ENCODE measurements at regions not wholly inside any gene's neighbourhood (a gene's known extent, or its start where the extent isn't known, plus 50 kb on each side); places are given as distances from the start of the nearest gene placed in this dataset.

GRCh38 chr2:150695451-150696135 is 208.1 kb upstream of the RND3 start:
- H3K27me3 ChIP-seq (ENCODE audit: control insufficient read depth, insufficient read depth, low read length) = no peaks in the 10 kb centered on the region
- H3K4me1 ChIP-seq = no peaks in the 10 kb centered on the region
- no peaks in the 10 kb centered on the region for H3K36me3 ChIP-seq (ENCODE audit: control insufficient read depth, insufficient read depth, low read length)
- TF ChIP-seq CTCF (IDR thresholded peaks at IDR 0.05) = no peak
- H3K79me2 ChIP-seq = no peaks in the 10 kb centered on the region
- no peak overlapping the region for H3K9ac ChIP-seq
- H3K9me3 ChIP-seq (ENCODE audit: control insufficient read depth, low read length) = no peaks in the 10 kb centered on the region
- H3K4me2 ChIP-seq (ENCODE audit: low read length) = no peak overlapping the region
- H2AFZ ChIP-seq = no peak overlapping the region
- H3K27ac ChIP-seq = no peak overlapping the region
- H3K4me3 ChIP-seq (ENCODE audit: low read depth, low read length) = no peak overlapping the region

- H3K4me2 ChIP-seq (ENCODE audit: low read length) = no peak overlapping the region
- no peaks in the 10 kb centered on the region for H3K9me3 ChIP-seq (ENCODE audit: control insufficient read depth, low read length)
- no peak overlapping the region for H3K27ac ChIP-seq
- no peak overlapping the region for H3K9ac ChIP-seq
- H3K27me3 ChIP-seq (ENCODE audit: control insufficient read depth, insufficient read depth, low read length) = no peaks in the 10 kb centered on the region
- no peaks in the 10 kb centered on the region for H3K4me1 ChIP-seq
- TF ChIP-seq CTCF (IDR thresholded peaks at IDR 0.05) = no peak
- H3K79me2 ChIP-seq = no peaks in the 10 kb centered on the region
- no peaks in the 10 kb centered on the region for H3K36me3 ChIP-seq (ENCODE audit: control insufficient read depth, insufficient read depth, low read length)
- H3K4me3 ChIP-seq (ENCODE audit: low read depth, low read length) = no peak overlapping the region
- H2AFZ ChIP-seq = no peak overlapping the region
Observed at GRCh38 chr2:150693556-150693955, 206.1 kb upstream of the RND3 start.

GRCh38 chr2:150690870-150691269 is 203.4 kb upstream of the RND3 start:
- H3K9me3 ChIP-seq (ENCODE audit: control insufficient read depth, low read length) = no peaks in the 10 kb centered on the region
- TF ChIP-seq CTCF (IDR thresholded peaks at IDR 0.05) = no peak
- no peaks in the 10 kb centered on the region for H3K4me1 ChIP-seq
- H3K9ac ChIP-seq = no peak overlapping the region
- H3K36me3 ChIP-seq (ENCODE audit: control insufficient read depth, insufficient read depth, low read length) = no peaks in the 10 kb centered on the region
- no peaks in the 10 kb centered on the region for H3K27me3 ChIP-seq (ENCODE audit: control insufficient read depth, insufficient read depth, low read length)
- no peaks in the 10 kb centered on the region for H3K79me2 ChIP-seq
- H3K27ac ChIP-seq = no peak overlapping the region
- no peak overlapping the region for H3K4me3 ChIP-seq (ENCODE audit: low read depth, low read length)
- H3K4me2 ChIP-seq (ENCODE audit: low read length) = no peak overlapping the region
- H2AFZ ChIP-seq = no peak overlapping the region

GRCh38 chr2:150690261-150690660 is 202.8 kb upstream of the RND3 start:
- H3K4me2 ChIP-seq (ENCODE audit: low read length) = no peak overlapping the region
- H3K9me3 ChIP-seq (ENCODE audit: control insufficient read depth, low read length) = no peaks in the 10 kb centered on the region
- H3K27ac ChIP-seq = no peak overlapping the region
- no peaks in the 10 kb centered on the region for H3K4me1 ChIP-seq
- no peaks in the 10 kb centered on the region for H3K27me3 ChIP-seq (ENCODE audit: control insufficient read depth, insufficient read depth, low read length)
- H3K79me2 ChIP-seq = no peaks in the 10 kb centered on the region
- H3K9ac ChIP-seq = no peak overlapping the region
- H3K4me3 ChIP-seq (ENCODE audit: low read depth, low read length) = no peak overlapping the region
- H2AFZ ChIP-seq = no peak overlapping the region
- no peaks in the 10 kb centered on the region for H3K36me3 ChIP-seq (ENCODE audit: control insufficient read depth, insufficient read depth, low read length)
- no peak for TF ChIP-seq CTCF (IDR thresholded peaks at IDR 0.05)

- Histone ChIP-seq H3K9ac (no peak overlapping the region), H2AFZ (no peak overlapping the region), H3K4me1 (no peaks in the 10 kb centered on the region), H3K9me3 (ENCODE audit: control insufficient read depth, low read length) (no peaks in the 10 kb centered on the region), H3K79me2 (no peaks in the 10 kb centered on the region), H3K4me2 (ENCODE audit: low read length) (no peak overlapping the region), H3K36me3 (ENCODE audit: control insufficient read depth, insufficient read depth, low read length) (no peaks in the 10 kb centered on the region), H3K27ac (no peak overlapping the region), H3K27me3 (ENCODE audit: control insufficient read depth, insufficient read depth, low read length) (no peaks in the 10 kb centered on the region), H3K4me3 (ENCODE audit: low read depth, low read length) (no peak overlapping the region)
- TF ChIP-seq CTCF (IDR thresholded peaks at IDR 0.05) = no peak
Observed at GRCh38 chr2:150689590-150689989, 202.1 kb upstream of the RND3 start.
